ENCODE measurements at regions not wholly inside any gene's neighbourhood (a gene's known extent, or its start where the extent isn't known, plus 50 kb on each side); places are given as distances from the start of the nearest gene placed in this dataset.

GRCh38 chr6:166862287-166862977, 93.9 kb downstream of the RNASET2 start (continued):
- peak; percentile 36; the same call in 1 of the 2 replicates for TF ChIP-seq UBTF (CRISPR knock-in tag; IDR thresholded peaks at IDR 0.05)
- TF ChIP-seq GABPB1 (CRISPR knock-in tag; IDR thresholded peaks at IDR 0.05): peak; percentile 32; the same call in 1 of the 2 replicates
- 0 out of 2 replicates have a peak, but pooled peaks have one; percentile 1 for TF ChIP-seq MAX (IDR thresholded peaks at IDR 0.05)
- 0 out of 2 replicates have a peak, but pooled peaks have one; percentile 37 for TF ChIP-seq PITX1 (CRISPR knock-in tag; IDR thresholded peaks at IDR 0.05)
- TF ChIP-seq BORCS8-MEF2B (CRISPR knock-in tag; IDR thresholded peaks at IDR 0.05): no peak
- no peak for TF ChIP-seq ESRRA (CRISPR knock-in tag; IDR thresholded peaks at IDR 0.05; ENCODE audit: low read depth)
- peak; percentile 34; the same call in 1 of the 2 replicates for TF ChIP-seq PATZ1 (CRISPR knock-in tag; IDR thresholded peaks at IDR 0.05)
- TF ChIP-seq ZNF207 (IDR thresholded peaks at IDR 0.05; ENCODE audit: borderline replicate concordance): no peak
- TF ChIP-seq ZNF547 (CRISPR knock-in tag; IDR thresholded peaks at IDR 0.05): no peak
- TF ChIP-seq PHF8 (CRISPR knock-in tag; IDR thresholded peaks at IDR 0.05): 0 out of 2 replicates have a peak, but pooled peaks have one; percentile 22
- 0 out of 2 replicates have a peak, but pooled peaks have one; percentile 14 for TF ChIP-seq ZFY (CRISPR knock-in tag; IDR thresholded peaks at IDR 0.05)
- TF ChIP-seq NFYB (CRISPR knock-in tag; IDR thresholded peaks at IDR 0.05): no peak
- TF ChIP-seq ZBTB39 (CRISPR knock-in tag; IDR thresholded peaks at IDR 0.05): no peak
- TF ChIP-seq MAFF (IDR thresholded peaks at IDR 0.05; ENCODE audit: low read depth, low read length): no peak
- no peak for TF ChIP-seq MTA1 (CRISPR knock-in tag; IDR thresholded peaks at IDR 0.05; ENCODE audit: borderline replicate concordance)
- TF ChIP-seq GPBP1L1 (CRISPR knock-in tag; IDR thresholded peaks at IDR 0.05): no peak

All from HepG2 (cell line).